Ovary (tissue), 3 donors: ENCODE measurements at regions not wholly inside any gene's neighbourhood (a gene's known extent, or its start where the extent isn't known, plus 50 kb on each side); places are given as distances from the start of the nearest gene placed in this dataset.

Experiments
- CTCF ChIP-seq, 3 donors: fragments of 450-650 bp in 2 of 3; fragments of 200-600 bp in 1 of 3; IDR thresholded peaks; one replicate each; pipeline versions ENCODE4 v1.5.1 to v1.8.0; 2016 to 2022; ENCODE audit warnings: antibody characterized with exemption in 3 of 3, mild to moderate bottlenecking in 1 of 3
- EP300 ChIP-seq: sonication (generic); formaldehyde crosslinking; IDR thresholded peaks from one replicate; pipeline ENCODE4 v1.6.1; 2017; ENCODE audit warnings: antibody characterized with exemption
- POLR2A ChIP-seq: fragments of 450-650 bp; IDR thresholded peaks from one replicate; pipeline ENCODE4 v1.6.1; 2017; ENCODE audit warnings: antibody characterized with exemption, mild to moderate bottlenecking, moderate library complexity
- donor health status: DM: no; HTN: no; CAD: no.

DNA sequence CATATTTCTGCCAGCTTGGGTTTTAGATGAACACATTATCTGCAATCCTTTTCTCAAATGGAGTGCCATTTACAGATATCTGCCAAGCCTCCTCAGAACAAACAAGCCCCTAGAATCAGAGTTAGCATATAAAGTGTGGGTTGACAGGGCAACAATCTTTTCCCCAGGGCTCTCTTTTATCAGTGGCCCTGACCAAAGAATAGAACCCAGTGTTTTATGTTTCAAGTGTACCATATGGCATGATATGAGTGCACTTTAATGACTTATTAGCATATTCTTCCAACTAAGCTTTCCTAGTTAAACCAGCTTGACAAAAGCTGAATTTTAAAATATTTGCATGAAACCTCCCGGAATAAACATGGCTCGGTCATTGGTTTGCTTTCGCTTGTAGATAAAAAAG lies 57.3 kb downstream of the EVX1 start:
- TF ChIP-seq CTCF (IDR thresholded peaks at IDR 0.05) (no peak), POLR2A (no peak), EP300 (no peak)
